GM12878 (cell line): ENCODE measurements at regions not wholly inside any gene's neighbourhood (a gene's known extent, or its start where the extent isn't known, plus 50 kb on each side); places are given as distances from the start of the nearest gene placed in this dataset.

Experiments
- ATAC-seq: fragments of 200-7000 bp; cut with Tn5 transposase; 3 replicates; pipeline ENCODE4 v1.9.1; 2020; ENCODE audit warnings: mild to moderate bottlenecking, moderate library complexity
- BruUV-seq: library from RNA; stranded (reverse); fragments of 400-500 nt; replicated peaks from 2 replicates; lab custom pipeline; 2021; lab: Mats Ljungman, UMichigan
- CTCF ChIA-PET: fragments of 300-600 bp; sonication (Branson Sonifier 250); formaldehyde crosslinking; extraction: SDS; loops from one replicate; lab custom pipeline; 2021; ENCODE audit warnings: inconsistent platforms; lab: Yijun Ruan, JAX
- POLR2A ChIA-PET: fragments of 350-600 bp; formaldehyde crosslinking; extraction: SDS; loops from one replicate; lab custom pipeline; 2021; ENCODE audit warnings: inconsistent platforms; lab: Charles Lee
- RAD21 ChIA-PET: fragments of 300-600 bp; sonication (Branson Sonifier 250); formaldehyde crosslinking; loops from one replicate; lab custom pipeline; 2023; ENCODE audit warnings: antibody characterized with exemption; ENCODE audit not compliant: unreplicated experiment; lab: Charles Lee
- SMC1A ChIA-PET: fragments of 300-600 bp; sonication (Branson Sonifier 250); formaldehyde crosslinking; loops from one replicate; lab custom pipeline; 2023; ENCODE audit not compliant: unreplicated experiment, uncharacterized antibody; lab: Charles Lee
- DNase-seq: peaks from one replicate; pipeline ENCODE4 v3.0.0-alpha.2; 2011; ENCODE audit warnings: low read depth, low spot score
- FAIRE-seq: peaks from 3 replicates; lab custom pipeline; 2011; peaks lifted over from hg19 to GRCh38; lab: Jason Lieb, UNC
- H2AFZ ChIP-seq: 2 replicates; pipeline ENCODE4 v1.6.0; 2011; ENCODE audit warnings: low read depth, low read length, control low read depth; ENCODE audit not compliant: control insufficient read depth
- H3K27ac ChIP-seq: 2 replicates; pipeline ENCODE4 v1.5.1; 2011; ENCODE audit warnings: control low read depth; ENCODE audit not compliant: control insufficient read depth, insufficient read depth
- H3K27me3 ChIP-seq, 2 experiments: replicated peaks in 1 of 2; 2 replicates each; pipeline versions ENCODE4 v1.6.0 to v1.6.1; 2011; ENCODE audit warnings: low read length in 1 of 2; ENCODE audit not compliant: control insufficient read depth in 2 of 2, insufficient read depth in 2 of 2
- H3K36me3 ChIP-seq, 2 experiments: 2 replicates each; pipeline ENCODE4 v1.5.1; 2011; ENCODE audit warnings: low read length in 1 of 2; ENCODE audit not compliant: control insufficient read depth in 2 of 2, insufficient read depth in 2 of 2
- H3K4me1 ChIP-seq: 2 replicates; pipeline ENCODE4 v1.6.1; 2011; ENCODE audit warnings: mild to moderate bottlenecking, low read length, moderate library complexity, mixed read lengths; ENCODE audit not compliant: control insufficient read depth, insufficient read depth
- H3K4me2 ChIP-seq: 2 replicates; pipeline ENCODE4 v1.6.0; 2011; ENCODE audit warnings: control low read depth; ENCODE audit not compliant: control insufficient read depth, insufficient read depth
- H3K4me3 ChIP-seq: fragments of 200-600 bp; sonication (generic); 2 replicates; pipeline ENCODE4 v1.5.1; 2016
- H3K79me2 ChIP-seq: 2 replicates; pipeline ENCODE4 v1.6.0; 2011; ENCODE audit warnings: low read length; ENCODE audit not compliant: control insufficient read depth, insufficient read depth
- H3K9ac ChIP-seq: 2 replicates; pipeline ENCODE4 v1.8.0; 2011; ENCODE audit warnings: low read length, control low read depth, mixed read lengths; ENCODE audit not compliant: control insufficient read depth, insufficient read depth
- H3K9me3 ChIP-seq: replicated peaks from 3 replicates; pipeline ENCODE4 v1.5.1; 2011; ENCODE audit warnings: mild to moderate bottlenecking, low read length; ENCODE audit not compliant: control insufficient read depth, insufficient read depth
- H4K20me1 ChIP-seq: 2 replicates; pipeline ENCODE4 v1.6.0; 2011; ENCODE audit not compliant: control insufficient read depth, insufficient read depth
- IRF4 ChIP-seq: IDR thresholded peaks from 2 replicates; pipeline ENCODE4 v1.6.1; 2011; ENCODE audit warnings: low read depth, low read length
- KAT2A ChIP-seq: conservative IDR thresholded peaks from 2 replicates; pipeline ENCODE4 v1.6.1; 2011; ENCODE audit warnings: low read depth, low read length; ENCODE audit not compliant: control insufficient read depth
- KDM1A ChIP-seq: fragments of 200-600 bp; sonication (generic); IDR thresholded peaks from 2 replicates; pipeline ENCODE4 v1.6.1; 2016; ENCODE audit warnings: borderline replicate concordance
- KLF5 ChIP-seq: fragments of 450-650 bp; IDR thresholded peaks from 2 replicates; pipeline ENCODE4 v1.6.1; 2014; ENCODE audit warnings: mild to moderate bottlenecking; ENCODE audit not compliant: partially characterized antibody
- MEF2B ChIP-seq: fragments of 450-650 bp; IDR thresholded peaks from 2 replicates; pipeline ENCODE4 v1.6.1; 2018; ENCODE audit warnings: mild to moderate bottlenecking, moderate library complexity; ENCODE audit not compliant: partially characterized antibody, poor library complexity, severe bottlenecking
- NFYB ChIP-seq: IDR thresholded peaks from 2 replicates; pipeline ENCODE4 v1.6.1; 2011; ENCODE audit warnings: low read depth, mild to moderate bottlenecking, low read length, improper control_type of control experiment, moderate library complexity; ENCODE audit not compliant: insufficient read depth
- NRF1 ChIP-seq: conservative IDR thresholded peaks from 2 replicates; pipeline ENCODE4 v1.6.1; 2011; ENCODE audit warnings: mild to moderate bottlenecking, low read depth, low read length, improper control_type of control experiment
- POLR2AphosphoS5 ChIP-seq: IDR thresholded peaks from 2 replicates; pipeline ENCODE4 v1.6.1; 2011; ENCODE audit warnings: mild to moderate bottlenecking, low read length, inconsistent platforms
- RELA ChIP-seq: fragments of 450-650 bp; IDR thresholded peaks from 2 replicates; pipeline ENCODE4 v1.8.0; 2014; ENCODE audit warnings: borderline replicate concordance; ENCODE audit not compliant: partially characterized antibody
- SMC3 ChIP-seq: IDR thresholded peaks from 2 replicates; pipeline ENCODE4 v1.6.1; 2011; ENCODE audit warnings: low read length, improper control_type of control experiment, borderline replicate concordance
- STAT1 ChIP-seq: fragments of 450-650 bp; conservative IDR thresholded peaks from 2 replicates; pipeline ENCODE4 v1.6.1; 2014; ENCODE audit warnings: antibody characterized with exemption, mild to moderate bottlenecking
- TBL1XR1 ChIP-seq: IDR thresholded peaks from 2 replicates; pipeline ENCODE4 v1.6.1; 2012; ENCODE audit warnings: low read depth, low read length, improper control_type of control experiment
- TCF3 ChIP-seq: IDR thresholded peaks from 2 replicates; pipeline ENCODE4 v1.6.1; 2012; ENCODE audit warnings: low read depth, mild to moderate bottlenecking, low read length, borderline replicate concordance; ENCODE audit not compliant: insufficient read depth
- YBX1 ChIP-seq: fragments of 450-650 bp; IDR thresholded peaks from 2 replicates; pipeline ENCODE4 v1.6.1; 2016; ENCODE audit warnings: antibody characterized with exemption
- WGBS: methylation state at CpG from one replicate; pipeline ENCODE4 v1.1.6; 2016; ENCODE audit warnings: low lambda C conversion rate; ENCODE audit not compliant: insufficient replicate concordance, insufficient coverage; ENCODE audit errors: missing lambda C conversion rate; 5-methylcytosine and 5-hydroxymethylcytosine counted together
- in situ Hi-C: fragments of 300-500 bp; cut with MboI; formaldehyde crosslinking; loops from 9 replicates; pipeline ENCODE4 v1.14.3; 2018; ENCODE audit warnings: mixed read lengths
- intact Hi-C: fragments of 100-400 bp; cut with micrococcal nuclease; formaldehyde crosslinking; loops from one replicate; pipeline ENCODE4 v1.14.2; 2022; ENCODE audit not compliant: unreplicated experiment
- TF ChIP-seq, protein P1 (sequence below): fragments of 150-350 bp; IDR thresholded peaks from 2 replicates; pipeline ENCODE4 v1.6.1; 2016; ENCODE audit warnings: low read depth, low read length
- TF ChIP-seq, protein P2 (sequence below): fragments of 450-650 bp; conservative IDR thresholded peaks from 2 replicates; pipeline ENCODE4 v1.6.1; 2017; ENCODE audit warnings: mild to moderate bottlenecking, moderate library complexity

DNA sequence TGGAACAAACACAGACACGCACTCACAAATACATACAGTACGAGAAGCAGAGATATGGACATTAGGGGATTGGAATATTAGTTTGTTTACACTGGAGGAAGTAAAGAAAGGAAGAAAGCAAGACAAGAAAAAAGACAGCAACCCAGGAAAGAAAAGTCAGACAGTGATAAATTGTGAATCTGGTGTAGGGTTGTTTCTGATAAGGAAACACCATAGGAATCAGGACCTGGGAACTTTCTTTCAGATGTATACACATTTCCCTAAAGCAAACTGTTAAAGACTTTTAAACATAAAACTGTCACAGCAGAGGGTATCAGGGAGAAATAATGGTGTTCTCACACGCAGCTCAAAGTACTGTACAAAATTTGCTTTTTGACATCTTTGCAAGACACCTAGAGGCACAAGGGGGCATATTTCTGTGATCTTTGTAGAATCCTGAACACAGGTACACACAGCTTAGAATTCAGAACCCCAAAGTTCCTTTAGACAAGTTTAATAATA, 153.7 kb downstream of the TUSC7 start:
- ATAC-seq (no peak), FAIRE-seq (no peak), DNase-seq (no peak)
- no TSS peak for BruUV-seq
- no peaks in the 10 kb centered on the region for H3K79me2 ChIP-seq
- no peaks in the 10 kb centered on the region for H3K4me1 ChIP-seq
- ChIA-PET CTCF (interaction anchor here (0.6 to 4.6 kb wide), 7 partner anchors 83 to 662 kb away, joined by 3 to 16 read pairs (median 3); no protein-coding TSS in a partner anchor), RAD21 (no interaction called here), SMC1A (interaction anchor here (0.6 to 1.5 kb wide), 4 partner anchors 9 to 662 kb away, joined by 3 to 11 read pairs (median 3); no protein-coding TSS in a partner anchor), POLR2A (no interaction called here)
- H2AFZ ChIP-seq: no peak overlapping the region
- no peak overlapping the region for H3K4me2 ChIP-seq
- in situ Hi-C loops: no loop called here
- no peaks in the 10 kb centered on the region for H4K20me1 ChIP-seq
- intact Hi-C loops: loop anchor here (5.0 to 10.0 kb wide), 3 partner anchors 91 to 861 kb away; no protein-coding TSS in a partner anchor
- H3K9ac ChIP-seq: no peak overlapping the region
- H3K4me3 ChIP-seq: no peak overlapping the region
- 26% methylated on average over 3 of the region's 3 CpGs for WGBS
- H3K27me3 ChIP-seq: peaks cover 0 to 6% of the 10 kb centered on the region in 2 experiments; a peak in 1 of 4 replicates
- H3K36me3 ChIP-seq: no peaks in the 10 kb centered on the region
- no peaks in the 10 kb centered on the region for H3K9me3 ChIP-seq
- H3K27ac ChIP-seq: no peak overlapping the region
- TF ChIP-seq IRF4 (no peak), YBX1 (no peak), POLR2AphosphoS5 (no peak), STAT1 (no peak), SMC3 (no peak), NFYB (no peak), TCF3 (no peak), MEF2B (no peak), KDM1A (no peak), KLF5 (no peak), TBL1XR1 (no peak), RELA (no peak), NRF1 (no peak), KAT2A (no peak)
- TF ChIP-seq, protein P1, sequence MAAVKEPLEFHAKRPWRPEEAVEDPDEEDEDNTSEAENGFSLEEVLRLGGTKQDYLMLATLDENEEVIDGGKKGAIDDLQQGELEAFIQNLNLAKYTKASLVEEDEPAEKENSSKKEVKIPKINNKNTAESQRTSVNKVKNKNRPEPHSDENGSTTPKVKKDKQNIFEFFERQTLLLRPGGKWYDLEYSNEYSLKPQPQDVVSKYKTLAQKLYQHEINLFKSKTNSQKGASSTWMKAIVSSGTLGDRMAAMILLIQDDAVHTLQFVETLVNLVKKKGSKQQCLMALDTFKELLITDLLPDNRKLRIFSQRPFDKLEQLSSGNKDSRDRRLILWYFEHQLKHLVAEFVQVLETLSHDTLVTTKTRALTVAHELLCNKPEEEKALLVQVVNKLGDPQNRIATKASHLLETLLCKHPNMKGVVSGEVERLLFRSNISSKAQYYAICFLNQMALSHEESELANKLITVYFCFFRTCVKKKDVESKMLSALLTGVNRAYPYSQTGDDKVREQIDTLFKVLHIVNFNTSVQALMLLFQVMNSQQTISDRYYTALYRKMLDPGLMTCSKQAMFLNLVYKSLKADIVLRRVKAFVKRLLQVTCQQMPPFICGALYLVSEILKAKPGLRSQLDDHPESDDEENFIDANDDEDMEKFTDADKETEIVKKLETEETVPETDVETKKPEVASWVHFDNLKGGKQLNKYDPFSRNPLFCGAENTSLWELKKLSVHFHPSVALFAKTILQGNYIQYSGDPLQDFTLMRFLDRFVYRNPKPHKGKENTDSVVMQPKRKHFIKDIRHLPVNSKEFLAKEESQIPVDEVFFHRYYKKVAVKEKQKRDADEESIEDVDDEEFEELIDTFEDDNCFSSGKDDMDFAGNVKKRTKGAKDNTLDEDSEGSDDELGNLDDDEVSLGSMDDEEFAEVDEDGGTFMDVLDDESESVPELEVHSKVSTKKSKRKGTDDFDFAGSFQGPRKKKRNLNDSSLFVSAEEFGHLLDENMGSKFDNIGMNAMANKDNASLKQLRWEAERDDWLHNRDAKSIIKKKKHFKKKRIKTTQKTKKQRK: no peak
- TF ChIP-seq, protein P2, sequence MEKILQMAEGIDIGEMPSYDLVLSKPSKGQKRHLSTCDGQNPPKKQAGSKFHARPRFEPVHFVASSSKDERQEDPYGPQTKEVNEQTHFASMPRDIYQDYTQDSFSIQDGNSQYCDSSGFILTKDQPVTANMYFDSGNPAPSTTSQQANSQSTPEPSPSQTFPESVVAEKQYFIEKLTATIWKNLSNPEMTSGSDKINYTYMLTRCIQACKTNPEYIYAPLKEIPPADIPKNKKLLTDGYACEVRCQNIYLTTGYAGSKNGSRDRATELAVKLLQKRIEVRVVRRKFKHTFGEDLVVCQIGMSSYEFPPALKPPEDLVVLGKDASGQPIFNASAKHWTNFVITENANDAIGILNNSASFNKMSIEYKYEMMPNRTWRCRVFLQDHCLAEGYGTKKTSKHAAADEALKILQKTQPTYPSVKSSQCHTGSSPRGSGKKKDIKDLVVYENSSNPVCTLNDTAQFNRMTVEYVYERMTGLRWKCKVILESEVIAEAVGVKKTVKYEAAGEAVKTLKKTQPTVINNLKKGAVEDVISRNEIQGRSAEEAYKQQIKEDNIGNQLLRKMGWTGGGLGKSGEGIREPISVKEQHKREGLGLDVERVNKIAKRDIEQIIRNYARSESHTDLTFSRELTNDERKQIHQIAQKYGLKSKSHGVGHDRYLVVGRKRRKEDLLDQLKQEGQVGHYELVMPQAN: no peak
